ENCODE measurements at regions not wholly inside any gene's neighbourhood (a gene's known extent, or its start where the extent isn't known, plus 50 kb on each side); places are given as distances from the start of the nearest gene placed in this dataset.

DNA sequence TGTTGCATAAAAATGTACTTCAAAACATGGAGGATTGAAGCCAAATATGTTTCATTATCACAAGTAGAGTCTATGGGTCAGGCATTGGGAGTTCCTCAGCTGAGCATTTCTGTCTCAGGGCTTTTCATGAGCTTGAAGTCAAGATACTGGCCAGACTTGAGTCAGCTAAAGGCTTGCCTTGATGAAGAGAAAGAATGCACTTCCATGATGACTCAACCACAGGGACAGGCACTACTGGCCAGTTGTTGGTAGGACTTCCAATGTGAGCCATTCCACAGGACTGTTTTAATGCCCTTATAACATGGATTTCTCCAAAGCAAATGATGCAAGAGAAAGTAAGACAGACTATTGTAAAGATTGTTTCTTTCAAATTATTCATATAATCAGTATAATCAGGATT lies 895.6 kb downstream of the RAB28 start:
- Histone ChIP-seq H3K9ac (ENCODE audit: low read length) (no peak overlapping the region), H3K79me2 (ENCODE audit: insufficient read depth, low read length) (no peaks in the 10 kb centered on the region), H3K9me2 (ENCODE audit: insufficient read depth) (no peaks in the 10 kb centered on the region), H2AFZ (ENCODE audit: low read depth, low read length, poor library complexity, severe bottlenecking) (no peak overlapping the region), H3K9me3 (ENCODE audit: control insufficient read depth in 1 of 2, insufficient read depth in 1 of 2, low read depth in 1 of 2, low read length in 2 of 2) (no peaks in the 10 kb centered on the region), H3K4me3 (replicated peaks in 1 of 2; ENCODE audit: low read depth in 1 of 2, low read length in 2 of 2) (no peak overlapping the region), H3K4me2 (ENCODE audit: low read length) (no peak overlapping the region), H3K36me3 (ENCODE audit: control insufficient read depth in 1 of 2, insufficient read depth in 2 of 2, low read length in 2 of 2) (no peaks in the 10 kb centered on the region), H4K20me1 (ENCODE audit: insufficient read depth) (no peaks in the 10 kb centered on the region), H3K27me3 (ENCODE audit: insufficient read depth, low read length) (no peaks in the 10 kb centered on the region), H3K27ac (ENCODE audit: low read depth, low read length) (no peak overlapping the region), H3K4me1 (ENCODE audit: control insufficient read depth in 1 of 2, insufficient read depth in 2 of 2, low read length in 2 of 2) (no peaks in the 10 kb centered on the region)
- no TSS peak for BruUV-seq (replicated peaks)
- intact Hi-C loops (cut with micrococcal nuclease) = no loop called here
- ChIA-PET RAD21 (ENCODE audit: low non-redundant PET in 1 of 2, low total read pairs in 2 of 2, uncharacterized antibody in 2 of 2, unreplicated experiment in 2 of 2) (no interaction called here), CTCF (no interaction called here), POLR2A (no interaction called here)
- ATAC-seq = no peak
- no peak for TF ChIP-seq POLR2AphosphoS5 (IDR thresholded peaks at IDR 0.05; ENCODE audit: low read depth, low read length)
- TF ChIP-seq, protein P1, sequence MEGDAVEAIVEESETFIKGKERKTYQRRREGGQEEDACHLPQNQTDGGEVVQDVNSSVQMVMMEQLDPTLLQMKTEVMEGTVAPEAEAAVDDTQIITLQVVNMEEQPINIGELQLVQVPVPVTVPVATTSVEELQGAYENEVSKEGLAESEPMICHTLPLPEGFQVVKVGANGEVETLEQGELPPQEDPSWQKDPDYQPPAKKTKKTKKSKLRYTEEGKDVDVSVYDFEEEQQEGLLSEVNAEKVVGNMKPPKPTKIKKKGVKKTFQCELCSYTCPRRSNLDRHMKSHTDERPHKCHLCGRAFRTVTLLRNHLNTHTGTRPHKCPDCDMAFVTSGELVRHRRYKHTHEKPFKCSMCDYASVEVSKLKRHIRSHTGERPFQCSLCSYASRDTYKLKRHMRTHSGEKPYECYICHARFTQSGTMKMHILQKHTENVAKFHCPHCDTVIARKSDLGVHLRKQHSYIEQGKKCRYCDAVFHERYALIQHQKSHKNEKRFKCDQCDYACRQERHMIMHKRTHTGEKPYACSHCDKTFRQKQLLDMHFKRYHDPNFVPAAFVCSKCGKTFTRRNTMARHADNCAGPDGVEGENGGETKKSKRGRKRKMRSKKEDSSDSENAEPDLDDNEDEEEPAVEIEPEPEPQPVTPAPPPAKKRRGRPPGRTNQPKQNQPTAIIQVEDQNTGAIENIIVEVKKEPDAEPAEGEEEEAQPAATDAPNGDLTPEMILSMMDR (IDR thresholded peaks at IDR 0.05 in 2 of 3, conservative IDR thresholded peaks at IDR 0.05 in 1 of 3; ENCODE audit: borderline replicate concordance in 1 of 3, insufficient read depth in 1 of 3, low read depth in 2 of 3, low read length in 2 of 3) = no peak
- TF ChIP-seq SP1 (IDR thresholded peaks at IDR 0.05; ENCODE audit: low read depth) = no peak
- TF ChIP-seq, protein P2, sequence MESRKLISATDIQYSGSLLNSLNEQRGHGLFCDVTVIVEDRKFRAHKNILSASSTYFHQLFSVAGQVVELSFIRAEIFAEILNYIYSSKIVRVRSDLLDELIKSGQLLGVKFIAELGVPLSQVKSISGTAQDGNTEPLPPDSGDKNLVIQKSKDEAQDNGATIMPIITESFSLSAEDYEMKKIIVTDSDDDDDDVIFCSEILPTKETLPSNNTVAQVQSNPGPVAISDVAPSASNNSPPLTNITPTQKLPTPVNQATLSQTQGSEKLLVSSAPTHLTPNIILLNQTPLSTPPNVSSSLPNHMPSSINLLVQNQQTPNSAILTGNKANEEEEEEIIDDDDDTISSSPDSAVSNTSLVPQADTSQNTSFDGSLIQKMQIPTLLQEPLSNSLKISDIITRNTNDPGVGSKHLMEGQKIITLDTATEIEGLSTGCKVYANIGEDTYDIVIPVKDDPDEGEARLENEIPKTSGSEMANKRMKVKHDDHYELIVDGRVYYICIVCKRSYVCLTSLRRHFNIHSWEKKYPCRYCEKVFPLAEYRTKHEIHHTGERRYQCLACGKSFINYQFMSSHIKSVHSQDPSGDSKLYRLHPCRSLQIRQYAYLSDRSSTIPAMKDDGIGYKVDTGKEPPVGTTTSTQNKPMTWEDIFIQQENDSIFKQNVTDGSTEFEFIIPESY (IDR thresholded peaks at IDR 0.05; ENCODE audit: extremely low read depth, insufficient replicate concordance, low read length) = no peak
- TF ChIP-seq, protein P3, sequence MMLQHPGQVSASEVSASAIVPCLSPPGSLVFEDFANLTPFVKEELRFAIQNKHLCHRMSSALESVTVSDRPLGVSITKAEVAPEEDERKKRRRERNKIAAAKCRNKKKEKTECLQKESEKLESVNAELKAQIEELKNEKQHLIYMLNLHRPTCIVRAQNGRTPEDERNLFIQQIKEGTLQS (IDR thresholded peaks at IDR 0.05) = no peak
- no peak for TF ChIP-seq SRF (IDR thresholded peaks at IDR 0.05; ENCODE audit: low read depth)
- TF ChIP-seq RAD21 (IDR thresholded peaks at IDR 0.05; ENCODE audit: low read depth) = no peak
- TF ChIP-seq SIN3A (IDR thresholded peaks at IDR 0.05; ENCODE audit: low read depth) = no peak
- no peak for DNase-seq (ENCODE audit: low read depth, low spot score)
